ENCODE measurements at regions not wholly inside any gene's neighbourhood (a gene's known extent, or its start where the extent isn't known, plus 50 kb on each side); places are given as distances from the start of the nearest gene placed in this dataset.
"Not testable (repeated sequence)": the region's sequence is repeated elsewhere in the genome, so short reads cannot be mapped to it uniquely, and the experiment has no call there.

GRCh38 chr10:106304056-106304455, 860.5 kb downstream of the SORCS1 start:
- in situ Hi-C loops (cut with HindIII; ENCODE audit: low sequenced_read_pairs), result no loop called here

DNA sequence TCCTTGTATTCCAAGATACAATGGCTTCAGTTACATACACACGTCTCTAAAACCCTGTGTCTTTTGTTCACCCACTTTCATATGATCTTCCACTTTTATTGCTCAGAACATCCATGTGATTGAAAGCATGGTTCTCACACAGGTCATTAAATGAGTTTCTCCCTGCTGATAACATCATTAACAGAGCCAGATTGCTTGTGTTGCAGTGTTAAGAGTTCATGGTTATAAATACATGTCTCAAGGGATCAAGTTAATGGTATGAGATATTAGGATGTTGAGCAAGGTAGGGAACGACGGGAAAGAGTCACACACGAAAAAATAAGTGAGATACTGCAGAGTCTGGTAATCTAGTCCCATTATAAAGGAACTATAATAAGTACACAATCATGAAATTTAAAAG, 861.5 kb downstream of the SORCS1 start:
- in situ Hi-C loops (cut with HindIII; ENCODE audit: low sequenced_read_pairs), result no loop called here

- in situ Hi-C loops (cut with HindIII; ENCODE audit: low sequenced_read_pairs), result no loop called here
Observed at GRCh38 chr10:106301146-106301545, 863.4 kb downstream of the SORCS1 start.

GRCh38 chr10:106296750-106297392, 867.6 kb downstream of the SORCS1 start:
- in situ Hi-C loops (cut with HindIII; ENCODE audit: low sequenced_read_pairs), result no loop called here

DNA sequence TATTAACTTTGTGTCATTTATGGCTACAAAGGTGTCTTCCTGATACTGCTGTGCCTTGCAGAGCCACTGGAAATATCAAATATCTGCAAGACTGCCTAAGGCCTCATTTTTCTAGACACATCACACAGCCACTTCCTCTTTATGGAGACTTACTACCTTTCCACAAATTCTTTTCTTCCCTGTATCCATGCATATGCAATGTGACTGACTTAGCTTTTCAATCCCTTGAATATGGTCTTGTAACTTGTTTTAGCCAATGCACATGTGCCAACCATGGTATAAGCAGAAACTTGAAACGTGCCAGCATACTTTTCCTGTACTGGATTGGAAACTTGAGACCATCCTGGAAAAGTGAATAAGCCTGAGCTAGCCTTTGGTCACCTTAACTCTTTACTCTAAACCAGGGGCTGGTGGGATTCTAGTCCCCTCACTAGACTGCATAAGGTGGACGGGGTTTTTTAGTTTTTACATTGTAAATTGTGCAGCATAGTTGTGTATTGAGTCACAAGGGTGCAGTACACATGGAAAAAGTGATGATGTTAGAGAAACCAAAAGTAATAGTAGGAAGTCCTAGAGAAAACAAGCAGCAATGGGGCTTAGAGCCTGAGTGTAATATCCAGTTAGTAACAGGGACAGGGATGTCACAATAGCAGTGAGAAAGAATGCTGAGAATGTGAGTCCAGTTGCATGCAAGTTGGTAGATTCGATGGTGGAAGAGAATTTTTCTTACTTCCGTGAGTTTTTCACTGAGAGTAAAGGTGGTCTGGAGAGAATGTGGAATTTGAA, 879.5 kb downstream of the SORCS1 start:
- in situ Hi-C loops (cut with HindIII; ENCODE audit: low sequenced_read_pairs), result no loop called here

DNA sequence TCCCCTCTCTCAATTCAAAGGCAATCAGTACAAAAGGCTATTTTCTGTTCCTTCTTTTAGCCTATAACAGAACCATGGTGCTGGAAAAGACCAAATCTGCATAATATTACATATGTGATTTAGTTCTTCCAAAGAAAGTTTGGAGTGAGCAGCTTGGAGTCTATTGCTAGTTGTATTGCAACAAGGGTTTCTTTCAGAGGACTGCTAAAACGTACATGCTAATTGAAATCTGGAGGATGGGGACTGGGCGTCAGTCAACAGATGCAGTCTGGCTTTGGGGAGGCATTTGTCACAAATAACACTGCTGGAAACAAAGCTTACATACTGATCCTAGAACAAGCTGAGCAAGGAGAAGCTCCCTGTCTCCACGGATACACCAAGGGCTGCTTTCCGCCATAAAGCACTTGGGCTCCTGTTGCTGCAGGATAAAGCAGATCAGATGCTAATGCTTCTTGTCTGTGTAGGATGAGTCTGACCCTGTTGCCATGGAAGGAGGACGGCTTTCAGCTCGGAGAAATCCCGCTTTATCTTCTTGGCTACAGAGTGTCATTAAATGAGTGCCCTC, 883.5 kb downstream of the SORCS1 start:
- in situ Hi-C loops (cut with HindIII; ENCODE audit: low sequenced_read_pairs), result no loop called here

DNA sequence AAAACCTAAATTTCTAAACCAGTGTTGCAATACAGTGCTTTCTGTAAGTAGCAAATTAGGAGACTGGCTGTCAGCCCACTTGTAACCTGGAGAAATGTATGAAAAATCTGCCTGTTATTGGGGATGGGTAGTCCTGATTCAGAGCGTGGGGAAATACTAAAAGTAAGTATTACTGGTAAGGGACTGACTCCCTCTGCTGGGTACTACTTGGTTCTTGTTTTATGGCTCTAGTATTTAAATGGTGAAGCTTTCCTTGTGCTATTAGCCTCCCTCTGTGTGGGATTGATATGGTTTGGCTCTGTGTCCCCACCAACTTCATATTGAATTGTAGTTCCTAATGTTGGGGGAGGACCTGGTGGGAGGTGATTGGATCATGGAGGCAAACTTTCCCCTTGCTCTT, 886.1 kb downstream of the SORCS1 start:
- in situ Hi-C loops (cut with HindIII; ENCODE audit: low sequenced_read_pairs), result no loop called here

GRCh38 chr10:106271237-106271636, 893.3 kb downstream of the SORCS1 start:
- in situ Hi-C loops (cut with HindIII; ENCODE audit: low sequenced_read_pairs), result no loop called here

- in situ Hi-C loops (cut with HindIII; ENCODE audit: low sequenced_read_pairs), result no loop called here
Observed at GRCh38 chr10:106268000-106268399, 896.5 kb downstream of the SORCS1 start.

GRCh38 chr10:106267591-106267990, 896.9 kb downstream of the SORCS1 start:
- in situ Hi-C loops (cut with HindIII; ENCODE audit: low sequenced_read_pairs), result no loop called here

DNA sequence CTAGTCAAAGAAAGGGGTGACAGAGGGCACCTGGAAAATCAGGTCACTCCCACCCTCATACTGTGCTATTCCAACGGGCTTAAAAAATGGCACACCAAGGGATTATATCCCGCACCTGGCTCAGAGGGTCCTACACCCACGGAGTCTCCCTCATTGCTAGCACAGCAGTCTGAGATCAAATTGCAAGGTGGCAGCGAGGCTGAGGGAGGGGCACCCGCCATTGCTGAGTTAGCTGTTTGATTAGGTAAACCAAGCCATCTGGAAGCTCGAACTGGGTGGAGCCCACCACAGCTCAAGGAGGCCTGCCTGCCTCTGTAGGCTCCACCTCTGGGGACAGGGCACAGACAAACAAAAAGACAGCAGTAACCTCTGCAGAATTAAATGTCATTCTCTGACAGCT, 907.1 kb downstream of the SORCS1 start:
- in situ Hi-C loops (cut with HindIII; ENCODE audit: low sequenced_read_pairs), result not testable (repeated sequence)

- in situ Hi-C loops (cut with HindIII; ENCODE audit: low sequenced_read_pairs), result no loop called here
Observed at GRCh38 chr10:106255111-106255678, 909.3 kb downstream of the SORCS1 start.

DNA sequence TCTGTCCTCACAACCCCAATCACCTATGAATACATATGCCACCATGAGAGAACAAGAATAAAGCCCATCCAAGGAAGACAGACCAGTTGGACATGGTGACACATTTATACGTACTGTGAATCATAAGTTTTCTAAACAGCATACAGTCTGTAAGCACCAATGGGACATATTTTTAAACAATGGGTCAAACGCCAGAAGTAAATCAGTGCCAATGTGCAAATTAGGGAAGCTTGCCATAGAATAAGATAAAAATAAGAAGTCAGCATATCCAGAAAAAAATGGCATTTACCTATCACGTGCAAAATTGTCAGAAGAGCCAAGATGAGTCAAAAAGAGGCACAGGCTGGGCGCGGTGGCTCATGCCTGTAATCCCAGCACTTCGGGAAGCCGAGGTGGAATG, 910.4 kb downstream of the SORCS1 start:
- in situ Hi-C loops (cut with HindIII; ENCODE audit: low sequenced_read_pairs), result no loop called here

DNA sequence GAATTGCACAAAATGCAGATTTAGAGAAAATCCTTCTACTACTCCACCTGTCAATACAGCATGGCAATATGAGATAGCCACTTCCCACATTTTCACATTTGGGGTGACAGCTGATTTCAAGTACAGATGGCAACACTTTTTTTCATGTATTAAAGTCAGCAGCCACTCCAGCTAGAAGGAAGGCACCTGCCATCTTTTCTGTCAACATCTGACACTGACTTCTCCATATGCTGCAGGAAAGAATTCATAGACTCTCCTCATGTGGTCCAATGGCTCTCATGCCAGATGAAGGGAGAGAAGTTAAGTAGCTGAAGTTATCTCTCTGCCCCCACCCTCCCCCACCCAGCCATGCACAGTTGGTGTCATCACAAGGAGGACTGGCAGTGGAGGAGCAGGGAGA, 912.0 kb downstream of the SORCS1 start:
- in situ Hi-C loops (cut with HindIII; ENCODE audit: low sequenced_read_pairs), result no loop called here

GRCh38 chr10:106251573-106251972, 912.9 kb downstream of the SORCS1 start:
- in situ Hi-C loops (cut with HindIII; ENCODE audit: low sequenced_read_pairs), result no loop called here

DNA sequence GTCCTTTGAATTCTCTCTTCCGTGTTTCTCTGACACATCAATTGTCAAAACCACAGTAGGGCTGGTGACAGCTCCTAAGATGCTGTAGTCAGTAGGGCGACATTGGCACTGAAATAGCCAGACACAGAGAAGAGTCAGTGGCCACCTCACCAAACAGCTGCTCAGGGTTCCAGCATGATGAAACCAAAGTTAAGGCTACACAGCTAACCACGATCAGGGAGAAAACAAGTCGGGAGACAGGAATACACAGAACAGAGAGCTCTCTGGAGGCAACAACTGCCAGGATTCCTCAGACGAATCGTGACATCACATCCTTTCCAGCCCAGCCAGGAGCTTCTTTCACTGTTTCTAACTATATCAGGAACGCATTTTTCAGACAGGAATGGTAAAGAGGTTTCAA, 922.2 kb downstream of the SORCS1 start:
- in situ Hi-C loops (cut with HindIII; ENCODE audit: low sequenced_read_pairs), result no loop called here

DNA sequence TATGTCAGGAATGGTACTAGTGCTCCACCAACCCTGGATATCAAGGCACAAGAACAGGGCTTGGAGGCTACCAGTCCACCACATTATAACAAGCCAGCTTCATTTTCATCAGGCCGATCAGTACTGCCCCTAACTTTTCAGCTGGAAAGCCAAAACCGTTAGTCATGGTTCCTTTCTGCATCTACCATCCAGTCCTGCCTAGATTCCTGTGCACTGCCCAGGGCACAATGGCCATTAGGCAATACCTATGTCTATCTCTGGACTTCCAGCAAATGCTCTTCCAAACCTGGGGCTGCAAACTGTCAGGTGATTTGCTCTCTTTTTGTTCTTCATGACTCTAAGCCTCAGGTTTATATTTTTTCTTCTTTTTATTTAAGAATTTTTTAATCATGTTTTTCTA, 937.7 kb downstream of the SORCS1 start:
- in situ Hi-C loops (cut with HindIII; ENCODE audit: low sequenced_read_pairs), result no loop called here

DNA sequence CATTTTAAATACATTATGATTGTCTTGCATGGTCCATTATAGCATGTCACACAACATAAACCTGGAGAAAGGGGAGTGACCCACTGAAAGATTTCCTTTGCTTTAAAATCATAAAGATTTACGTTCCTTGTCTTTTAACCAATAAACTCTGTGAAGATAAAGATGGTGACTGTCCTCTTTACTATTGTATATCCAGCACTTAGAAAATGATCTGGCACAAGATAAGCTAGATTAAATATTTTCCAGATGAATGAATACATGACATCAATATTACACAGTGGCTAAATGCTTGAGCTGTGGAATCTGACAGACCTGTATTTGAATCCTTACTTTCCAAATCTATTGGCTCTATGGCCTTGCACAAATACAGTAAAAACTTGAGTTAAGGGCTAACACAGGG, 938.4 kb downstream of the SORCS1 start:
- in situ Hi-C loops (cut with HindIII; ENCODE audit: low sequenced_read_pairs), result no loop called here

- in situ Hi-C loops (cut with HindIII; ENCODE audit: low sequenced_read_pairs), result no loop called here
Observed at GRCh38 chr10:106224676-106225075, 939.8 kb downstream of the SORCS1 start.

DNA sequence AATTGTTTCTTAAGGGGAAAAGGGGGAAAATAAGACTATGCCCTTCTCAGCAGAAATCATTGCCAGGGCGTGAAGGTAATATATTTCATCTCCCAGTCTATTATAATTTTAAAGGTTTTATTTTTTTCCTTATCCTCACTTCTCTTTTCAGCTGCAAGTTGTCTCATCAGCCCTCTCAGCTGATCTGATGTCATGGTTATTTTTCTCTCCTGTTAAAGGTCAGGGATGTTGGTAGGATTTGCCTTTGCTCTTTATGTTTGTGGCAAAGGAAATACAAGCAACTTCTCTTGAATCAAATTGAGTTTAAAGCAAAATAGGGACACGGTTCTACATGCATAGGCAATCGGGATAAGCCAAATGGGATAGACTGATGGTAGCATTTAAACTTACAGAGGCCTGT, 946.9 kb downstream of the SORCS1 start:
- in situ Hi-C loops (cut with HindIII; ENCODE audit: low sequenced_read_pairs), result no loop called here

DNA sequence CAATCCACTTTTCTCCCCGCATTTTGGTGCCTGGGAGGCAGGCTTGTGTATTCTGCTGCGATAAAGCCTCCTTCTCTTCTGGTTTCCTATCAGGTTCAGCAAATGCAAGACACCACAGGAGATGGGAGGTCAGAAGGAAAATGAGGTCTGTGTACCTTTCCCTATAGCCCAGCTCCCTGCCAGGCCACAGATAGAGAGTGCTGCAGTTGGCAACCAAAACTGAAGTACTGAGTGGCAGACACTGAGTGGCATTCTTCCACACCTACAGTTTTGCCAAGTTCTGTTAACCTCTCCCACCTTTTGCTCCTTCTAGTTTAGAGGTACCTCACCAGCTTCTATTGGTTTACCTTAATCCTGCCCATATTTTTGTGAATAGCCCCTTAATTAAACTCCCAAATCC, 948.4 kb downstream of the SORCS1 start:
- in situ Hi-C loops (cut with HindIII; ENCODE audit: low sequenced_read_pairs), result no loop called here

DNA sequence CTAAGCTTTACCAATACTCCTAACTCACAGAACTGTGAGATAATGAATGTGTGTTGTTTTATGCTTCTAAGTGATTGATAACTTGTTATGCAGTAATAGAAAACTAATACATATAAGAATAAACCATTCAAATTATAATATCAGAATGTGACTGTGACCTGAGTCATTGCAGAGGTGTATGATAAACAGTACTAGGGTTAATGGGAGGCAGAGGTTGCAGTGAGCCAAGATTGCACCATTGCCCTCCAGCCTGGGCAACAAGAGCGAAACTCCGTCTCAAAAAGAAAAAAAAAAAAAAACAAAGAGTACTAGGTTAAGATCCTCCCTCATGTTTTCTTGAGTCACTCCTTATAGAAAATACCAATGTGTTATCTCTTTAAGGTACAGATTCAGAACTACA, 950.3 kb downstream of the SORCS1 start:
- in situ Hi-C loops (cut with HindIII; ENCODE audit: low sequenced_read_pairs), result no loop called here

Data from DLD1 (cell line).